Rectal smooth muscle tissue (tissue), 1 donor: ENCODE measurements at regions not wholly inside any gene's neighbourhood (a gene's known extent, or its start where the extent isn't known, plus 50 kb on each side); places are given as distances from the start of the nearest gene placed in this dataset.

ENCODE experiments used
- H3K27ac ChIP-seq: one replicate; pipeline ENCODE4 v1.7.0; 2013; ENCODE audit warnings: low read depth, low read length, inconsistent platforms
- H3K27me3 ChIP-seq: one replicate; pipeline ENCODE4 v1.7.0; 2013; ENCODE audit warnings: low read length; ENCODE audit not compliant: control insufficient read depth, insufficient read depth
- H3K36me3 ChIP-seq: one replicate; pipeline ENCODE4 v1.7.0; 2013; ENCODE audit warnings: low read length; ENCODE audit not compliant: control insufficient read depth, insufficient read depth
- H3K4me1 ChIP-seq: one replicate; pipeline ENCODE4 v1.7.0; 2013; ENCODE audit warnings: low read length; ENCODE audit not compliant: control insufficient read depth, insufficient read depth
- H3K4me3 ChIP-seq: one replicate; pipeline ENCODE4 v1.7.0; 2013; ENCODE audit warnings: low read length
- H3K9ac ChIP-seq: one replicate; pipeline ENCODE4 v1.7.0; 2013; ENCODE audit warnings: low read length

GRCh38 chr7:153433223-153433622 is 619.0 kb upstream of the DPP6 start:
- Histone ChIP-seq H3K27ac (no peak overlapping the region), H3K4me3 (no peak overlapping the region), H3K36me3 (no peaks in the 10 kb centered on the region), H3K9ac (no peak overlapping the region), H3K4me1 (no peaks in the 10 kb centered on the region), H3K27me3 (no peaks in the 10 kb centered on the region)

GRCh38 chr7:153440715-153441114 is 611.5 kb upstream of the DPP6 start:
- Histone ChIP-seq H3K27me3 (no peaks in the 10 kb centered on the region), H3K27ac (no peak overlapping the region), H3K9ac (no peak overlapping the region), H3K36me3 (no peaks in the 10 kb centered on the region), H3K4me3 (no peak overlapping the region), H3K4me1 (peaks cover 11% of the 10 kb centered on the region)

- no peak overlapping the region for H3K9ac ChIP-seq
- H3K4me1 ChIP-seq, result peaks cover 11% of the 10 kb centered on the region
- no peaks in the 10 kb centered on the region for H3K36me3 ChIP-seq
- H3K27me3 ChIP-seq, result no peaks in the 10 kb centered on the region
- H3K4me3 ChIP-seq, result no peak overlapping the region
- H3K27ac ChIP-seq, result no peak overlapping the region
These were observed 609.0 kb upstream of the DPP6 start for GRCh38 chr7:153443032-153443701.

- H3K36me3 ChIP-seq, result no peaks in the 10 kb centered on the region
- peaks cover 11% of the 10 kb centered on the region for H3K4me1 ChIP-seq
- no peak overlapping the region for H3K9ac ChIP-seq
- no peaks in the 10 kb centered on the region for H3K27me3 ChIP-seq
- H3K27ac ChIP-seq, result no peak overlapping the region
- H3K4me3 ChIP-seq, result no peak overlapping the region
These were observed 607.6 kb upstream of the DPP6 start for GRCh38 chr7:153444641-153445040.

GRCh38 chr7:153445641-153446040 is 606.6 kb upstream of the DPP6 start:
- Histone ChIP-seq H3K27me3 (no peaks in the 10 kb centered on the region), H3K9ac (no peak overlapping the region), H3K27ac (no peak overlapping the region), H3K36me3 (no peaks in the 10 kb centered on the region), H3K4me1 (peaks cover 11% of the 10 kb centered on the region), H3K4me3 (no peak overlapping the region)

GRCh38 chr7:153446490-153446889 is 605.7 kb upstream of the DPP6 start:
- no peak overlapping the region for H3K4me3 ChIP-seq

GRCh38 chr7:153447011-153447410 is 605.2 kb upstream of the DPP6 start:
- Histone ChIP-seq H3K4me3 (no peak overlapping the region), H3K4me1 (peaks cover 11% of the 10 kb centered on the region), H3K27me3 (no peaks in the 10 kb centered on the region), H3K36me3 (no peaks in the 10 kb centered on the region), H3K9ac (no peak overlapping the region), H3K27ac (no peak overlapping the region)

More at GRCh38 chr7:153446490-153446889, 605.7 kb upstream of the DPP6 start:
- Histone ChIP-seq H3K9ac (no peak overlapping the region), H3K36me3 (no peaks in the 10 kb centered on the region), H3K4me1 (peaks cover 11% of the 10 kb centered on the region), H3K27ac (no peak overlapping the region), H3K27me3 (no peaks in the 10 kb centered on the region)

GRCh38 chr7:153452661-153453060 is 599.5 kb upstream of the DPP6 start:
- no peaks in the 10 kb centered on the region for H3K36me3 ChIP-seq

GRCh38 chr7:153454306-153454705 is 597.9 kb upstream of the DPP6 start:
- Histone ChIP-seq H3K27ac (no peak overlapping the region), H3K4me3 (no peak overlapping the region), H3K36me3 (no peaks in the 10 kb centered on the region), H3K4me1 (no peaks in the 10 kb centered on the region), H3K9ac (no peak overlapping the region), H3K27me3 (no peaks in the 10 kb centered on the region)

More at GRCh38 chr7:153452661-153453060, 599.5 kb upstream of the DPP6 start:
- no peaks in the 10 kb centered on the region for H3K4me1 ChIP-seq
- no peaks in the 10 kb centered on the region for H3K27me3 ChIP-seq
- no peak overlapping the region for H3K27ac ChIP-seq
- no peak overlapping the region for H3K4me3 ChIP-seq
- H3K9ac ChIP-seq, result no peak overlapping the region

- H3K4me1 ChIP-seq, result no peaks in the 10 kb centered on the region
These were observed 594.5 kb upstream of the DPP6 start for GRCh38 chr7:153457746-153458145.

GRCh38 chr7:153470004-153470671 is 582.1 kb upstream of the DPP6 start:
- no peaks in the 10 kb centered on the region for H3K36me3 ChIP-seq
- H3K27me3 ChIP-seq, result no peaks in the 10 kb centered on the region
- no peaks in the 10 kb centered on the region for H3K4me1 ChIP-seq
- no peak overlapping the region for H3K9ac ChIP-seq
- no peak overlapping the region for H3K27ac ChIP-seq
- no peak overlapping the region for H3K4me3 ChIP-seq

More at GRCh38 chr7:153457746-153458145, 594.5 kb upstream of the DPP6 start:
- Histone ChIP-seq H3K36me3 (no peaks in the 10 kb centered on the region), H3K9ac (no peak overlapping the region), H3K27me3 (no peaks in the 10 kb centered on the region), H3K27ac (no peak overlapping the region), H3K4me3 (no peak overlapping the region)

GRCh38 chr7:153472516-153472915 is 579.7 kb upstream of the DPP6 start:
- Histone ChIP-seq H3K27ac (no peak overlapping the region), H3K4me1 (no peaks in the 10 kb centered on the region), H3K4me3 (no peak overlapping the region), H3K9ac (no peak overlapping the region), H3K27me3 (no peaks in the 10 kb centered on the region), H3K36me3 (no peaks in the 10 kb centered on the region)

GRCh38 chr7:153473185-153473584 is 579.0 kb upstream of the DPP6 start:
- Histone ChIP-seq H3K27ac (no peak overlapping the region), H3K36me3 (no peaks in the 10 kb centered on the region), H3K27me3 (no peaks in the 10 kb centered on the region), H3K4me3 (no peak overlapping the region), H3K9ac (no peak overlapping the region), H3K4me1 (no peaks in the 10 kb centered on the region)
